Activated T-cell treated with anti-CD3 and anti-CD28 coated beads, Interleukin-2, amount 50 U/mL, for 4 hours (primary cell): ENCODE measurements at regions not wholly inside any gene's neighbourhood (a gene's known extent, or its start where the extent isn't known, plus 50 kb on each side); places are given as distances from the start of the nearest gene placed in this dataset.
"Not testable (repeated sequence)": the region's sequence is repeated elsewhere in the genome, so short reads cannot be mapped to it uniquely, and the experiment has no call there.

Experiments
- ATAC-seq, 2 donors: fragments of 200-7000 bp; cut with Tn5 transposase; one replicate each; pipeline ENCODE4 v1.10.0; 2021
- DNase-seq: peaks from one replicate; pipeline ENCODE4 v3.0.0-alpha.2; 2020
- H3K27me3 Mint-ChIP-seq: one replicate; pipeline ENCODE4 v1.8.0; 2021; ENCODE audit warnings: low read depth, mixed read lengths
- H3K36me3 Mint-ChIP-seq: one replicate; pipeline ENCODE4 v1.8.0; 2022; ENCODE audit warnings: mixed read lengths; ENCODE audit not compliant: insufficient read depth
- H3K4me1 Mint-ChIP-seq: one replicate; pipeline ENCODE4 v1.8.0; 2021; ENCODE audit warnings: low read depth, mixed read lengths
- H3K4me3 Mint-ChIP-seq: one replicate; pipeline ENCODE4 v1.8.0; 2021; ENCODE audit warnings: mild to moderate bottlenecking, moderate library complexity, mixed read lengths
- H3K9me3 Mint-ChIP-seq: one replicate; pipeline ENCODE4 v1.8.0; 2021; ENCODE audit warnings: mixed read lengths

DNA sequence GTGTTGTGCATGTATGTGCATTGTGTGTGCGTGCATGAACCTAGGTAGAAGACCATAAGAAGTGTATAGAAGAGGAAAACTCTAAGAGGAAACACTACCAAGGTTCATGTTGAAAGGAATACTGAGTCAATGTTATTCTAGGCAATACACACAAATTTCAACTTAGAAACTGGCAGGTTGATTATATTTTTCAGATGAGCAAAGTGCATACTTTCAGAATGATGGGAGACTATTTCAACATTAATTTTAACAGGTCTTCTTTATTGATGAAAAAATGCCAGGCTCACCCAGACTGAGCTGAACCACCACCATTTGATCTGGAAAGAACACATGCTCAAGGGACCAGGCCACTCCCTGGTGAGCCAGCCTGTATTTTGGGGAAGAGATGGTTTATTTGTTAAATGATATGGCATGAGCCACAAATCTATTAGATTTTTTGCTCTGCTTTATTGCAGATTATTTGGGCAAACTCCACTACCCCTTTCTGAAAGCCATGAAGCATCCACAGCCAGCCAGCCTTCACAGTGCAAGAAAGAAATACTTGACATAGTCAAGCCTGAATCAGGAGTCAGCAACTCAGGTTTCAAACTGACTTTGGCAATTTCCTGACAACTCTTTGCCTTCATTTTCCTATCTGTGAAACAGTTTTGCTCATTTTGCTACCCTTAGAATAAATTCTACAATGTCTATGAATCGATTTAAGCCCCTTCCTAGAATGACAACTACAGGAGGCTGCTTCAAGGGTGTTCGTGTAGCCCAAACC, 368.9 kb downstream of the COG6 start:
- H3K4me3 Mint-ChIP-seq, result no peak overlapping the region
- peaks cover 43% of the 10 kb centered on the region for H3K4me1 Mint-ChIP-seq
- H3K9me3 Mint-ChIP-seq, result no peaks in the 10 kb centered on the region
- H3K27me3 Mint-ChIP-seq, result no peaks in the 10 kb centered on the region
- ATAC-seq (no peak), DNase-seq (no peak)
- H3K36me3 Mint-ChIP-seq, result no peaks in the 10 kb centered on the region

DNA sequence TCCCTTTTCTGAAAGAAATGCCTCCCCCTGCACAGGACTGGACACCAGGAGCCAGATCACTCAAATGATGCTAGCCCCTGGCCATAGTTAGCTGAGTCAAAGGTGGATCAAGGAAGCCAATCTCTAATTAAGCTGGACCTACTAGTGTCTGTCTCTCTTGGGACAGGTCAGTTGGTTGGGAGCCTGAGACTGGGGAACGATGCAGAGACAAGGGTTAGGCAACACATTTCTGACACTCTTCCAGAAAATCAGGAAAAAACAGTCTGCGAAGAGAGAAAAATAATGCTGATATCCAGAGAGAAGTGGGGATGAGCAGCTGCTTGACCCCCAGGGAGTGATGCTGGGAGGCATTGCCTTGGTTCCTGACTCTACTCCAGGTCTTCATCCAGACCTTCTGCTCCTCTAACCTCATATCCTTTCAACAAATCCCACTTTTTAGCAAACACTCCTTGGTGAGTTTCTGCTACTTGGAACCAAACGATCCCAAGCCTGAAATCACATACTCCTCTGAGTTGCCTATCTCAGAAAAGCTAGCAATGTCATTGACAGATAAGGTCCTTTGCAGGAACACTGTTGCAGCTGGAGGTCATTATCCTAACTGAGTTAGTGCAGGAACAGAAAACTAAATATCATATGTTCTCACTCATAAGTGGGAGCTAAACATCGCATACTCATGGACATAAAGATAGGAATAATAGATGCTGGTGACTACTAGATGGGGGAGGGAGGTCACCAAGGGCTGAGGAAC, 369.7 kb downstream of the COG6 start:
- no peak for ATAC-seq
- H3K4me3 Mint-ChIP-seq, result no peak overlapping the region
- H3K9me3 Mint-ChIP-seq, result no peaks in the 10 kb centered on the region
- peaks cover 43% of the 10 kb centered on the region for H3K4me1 Mint-ChIP-seq
- H3K27me3 Mint-ChIP-seq, result no peaks in the 10 kb centered on the region
- no peaks in the 10 kb centered on the region for H3K36me3 Mint-ChIP-seq
- DNase-seq, result no peak

GRCh38 chr13:40026174-40026585, 370.7 kb downstream of the COG6 start:
- ATAC-seq, result peak; percentile 85 to 86

GRCh38 chr13:40026741-40027140, 371.3 kb downstream of the COG6 start:
- H3K36me3 Mint-ChIP-seq, result no peaks in the 10 kb centered on the region
- no peaks in the 10 kb centered on the region for H3K27me3 Mint-ChIP-seq
- DNase-seq, result peak; percentile 41
- H3K4me3 Mint-ChIP-seq, result peak overlapping the region; percentile 62
- peak; percentile 74 to 76 for ATAC-seq
- no peaks in the 10 kb centered on the region for H3K9me3 Mint-ChIP-seq
- H3K4me1 Mint-ChIP-seq, result peaks cover 43% of the 10 kb centered on the region

More at GRCh38 chr13:40026174-40026585, 370.7 kb downstream of the COG6 start:
- Mint-ChIP-seq H3K4me3 (peak overlapping the region; percentile 53), H3K4me1 (peaks cover 43% of the 10 kb centered on the region), H3K36me3 (no peaks in the 10 kb centered on the region), H3K9me3 (no peaks in the 10 kb centered on the region), H3K27me3 (no peaks in the 10 kb centered on the region)
- DNase-seq, result peak; percentile 45

GRCh38 chr13:40028446-40028845, 373.0 kb downstream of the COG6 start:
- Mint-ChIP-seq H3K4me1 (peaks cover 43% of the 10 kb centered on the region), H3K4me3 (no peak overlapping the region), H3K9me3 (no peaks in the 10 kb centered on the region), H3K36me3 (no peaks in the 10 kb centered on the region), H3K27me3 (no peaks in the 10 kb centered on the region)
- DNase-seq (no peak), ATAC-seq (no peak)

DNA sequence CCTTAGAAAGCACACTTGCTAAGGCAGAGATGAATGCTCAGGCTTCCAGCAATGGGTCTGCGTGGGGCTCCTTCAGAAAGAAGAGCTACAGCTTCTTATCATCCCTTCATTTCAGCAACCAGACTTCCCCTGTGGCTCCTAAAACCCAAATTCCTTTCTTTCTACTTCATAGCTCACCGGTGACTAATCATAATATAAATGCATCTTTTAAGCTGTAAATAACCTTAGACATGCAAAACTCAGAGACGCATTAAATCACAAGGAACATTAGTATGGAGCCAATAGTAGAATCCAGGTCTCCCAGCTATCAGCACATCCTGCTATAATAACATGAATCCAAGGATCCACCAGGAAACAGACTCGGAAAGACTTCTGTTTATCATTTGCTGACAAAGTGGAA, 375.6 kb downstream of the COG6 start:
- no peak overlapping the region for H3K4me3 Mint-ChIP-seq
- H3K36me3 Mint-ChIP-seq, result no peaks in the 10 kb centered on the region
- H3K9me3 Mint-ChIP-seq, result no peaks in the 10 kb centered on the region
- no peaks in the 10 kb centered on the region for H3K27me3 Mint-ChIP-seq
- DNase-seq (no peak), ATAC-seq (no peak)
- peaks cover 24% of the 10 kb centered on the region for H3K4me1 Mint-ChIP-seq

DNA sequence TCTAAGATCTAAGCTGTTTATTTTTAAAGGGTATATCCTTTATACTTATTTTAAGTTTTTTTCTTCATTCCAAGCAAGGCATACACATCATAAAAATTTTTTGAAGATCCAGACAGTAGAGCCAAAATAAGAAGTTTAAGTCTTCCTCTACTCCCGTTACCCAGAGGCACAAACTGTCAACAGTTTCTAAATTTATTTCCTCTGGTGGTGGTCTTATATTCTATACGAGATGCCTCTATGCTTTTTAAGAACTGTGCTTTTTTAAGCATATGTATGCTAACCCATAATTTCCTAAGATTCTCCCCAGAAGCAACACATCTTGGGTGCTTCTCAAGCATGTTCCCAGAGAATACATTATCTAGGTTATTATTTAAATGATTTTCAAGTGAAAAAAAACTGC, 383.6 kb downstream of the COG6 start:
- ATAC-seq (no peak), DNase-seq (no peak)
- no peaks in the 10 kb centered on the region for H3K4me1 Mint-ChIP-seq
- H3K27me3 Mint-ChIP-seq, result peaks cover 2% of the 10 kb centered on the region
- H3K9me3 Mint-ChIP-seq, result no peaks in the 10 kb centered on the region
- no peaks in the 10 kb centered on the region for H3K36me3 Mint-ChIP-seq
- H3K4me3 Mint-ChIP-seq, result no peak overlapping the region

DNA sequence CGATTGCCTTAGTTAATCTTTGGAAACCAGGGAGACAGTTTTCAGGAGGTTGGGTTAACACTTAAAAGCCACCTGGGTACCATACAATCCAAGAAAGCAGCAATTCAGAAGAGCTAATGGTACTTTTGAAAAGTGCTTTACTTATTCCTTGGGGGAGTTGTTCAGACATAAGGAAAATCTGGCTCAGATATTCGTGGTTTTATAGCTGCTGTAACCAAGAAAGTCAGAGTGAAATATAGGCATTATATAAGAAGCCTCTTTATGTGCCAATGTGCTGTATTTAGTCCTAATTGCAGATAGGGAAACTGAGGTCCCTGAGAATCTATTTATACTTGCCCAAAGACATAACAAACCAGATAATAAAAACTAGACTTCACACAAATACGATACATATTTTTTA, 387.5 kb downstream of the COG6 start:
- no peaks in the 10 kb centered on the region for H3K36me3 Mint-ChIP-seq
- no peaks in the 10 kb centered on the region for H3K4me1 Mint-ChIP-seq
- DNase-seq, result no peak
- H3K4me3 Mint-ChIP-seq, result no peak overlapping the region
- ATAC-seq, result no peak
- H3K27me3 Mint-ChIP-seq, result peaks cover 6% of the 10 kb centered on the region
- no peaks in the 10 kb centered on the region for H3K9me3 Mint-ChIP-seq

DNA sequence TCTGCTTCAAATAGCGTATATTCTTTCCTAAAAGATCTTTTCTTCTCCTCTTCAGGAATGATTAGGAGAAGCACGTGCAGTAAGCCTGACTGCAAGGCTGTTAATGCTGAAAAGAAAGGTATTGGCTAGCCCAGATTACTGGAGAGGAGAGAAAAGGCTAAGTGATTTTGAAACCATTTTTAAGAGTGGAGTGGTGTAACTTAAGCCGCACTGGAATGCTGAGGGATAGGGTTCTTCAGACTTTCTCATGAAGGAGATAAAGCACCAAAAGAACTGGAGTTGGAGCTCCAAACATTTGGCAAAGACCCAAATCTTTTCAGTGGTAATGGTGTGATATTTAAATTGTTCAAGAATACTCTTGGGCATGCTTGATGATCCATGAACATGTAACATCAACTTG, 388.3 kb downstream of the COG6 start:
- ATAC-seq, result no peak
- no peak for DNase-seq
- Mint-ChIP-seq H3K4me3 (no peak overlapping the region), H3K9me3 (no peaks in the 10 kb centered on the region), H3K4me1 (no peaks in the 10 kb centered on the region), H3K36me3 (no peaks in the 10 kb centered on the region), H3K27me3 (peaks cover 6% of the 10 kb centered on the region)

- no peak overlapping the region for H3K4me3 Mint-ChIP-seq
- no peak for DNase-seq
Observed at GRCh38 chr13:40047322-40047771, 391.9 kb downstream of the COG6 start.

DNA sequence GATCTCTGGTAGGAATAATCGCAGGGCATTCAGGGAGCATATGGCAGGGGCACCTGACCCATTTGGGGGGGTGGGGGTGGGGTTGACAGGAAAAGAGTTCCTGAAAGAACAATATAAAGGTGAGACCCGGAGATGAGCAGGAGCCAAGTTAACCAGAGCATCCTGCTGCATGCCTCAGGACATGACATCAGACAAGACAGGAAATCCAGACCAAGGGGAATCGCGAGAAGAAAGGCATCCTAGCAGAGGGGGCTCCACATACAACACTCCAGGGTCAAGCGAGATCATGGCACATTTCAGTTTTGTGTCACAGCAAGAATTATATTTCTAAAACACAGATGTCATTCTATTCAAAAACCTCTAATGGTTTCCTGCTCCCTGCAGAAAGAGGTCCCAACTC, 393.1 kb downstream of the COG6 start:
- H3K36me3 Mint-ChIP-seq, result no peaks in the 10 kb centered on the region
- ATAC-seq, result no peak
- H3K4me3 Mint-ChIP-seq, result no peak overlapping the region
- H3K27me3 Mint-ChIP-seq, result peaks cover 6% of the 10 kb centered on the region
- H3K9me3 Mint-ChIP-seq, result no peaks in the 10 kb centered on the region
- DNase-seq, result no peak
- no peaks in the 10 kb centered on the region for H3K4me1 Mint-ChIP-seq

More at GRCh38 chr13:40047322-40047771, 391.9 kb downstream of the COG6 start:
- no peaks in the 10 kb centered on the region for H3K9me3 Mint-ChIP-seq
- H3K27me3 Mint-ChIP-seq, result peaks cover 6% of the 10 kb centered on the region
- H3K36me3 Mint-ChIP-seq, result no peaks in the 10 kb centered on the region
- H3K4me1 Mint-ChIP-seq, result no peaks in the 10 kb centered on the region
- ATAC-seq, result no peak

- Mint-ChIP-seq H3K9me3 (peaks cover 4% of the 10 kb centered on the region), H3K4me1 (no peaks in the 10 kb centered on the region), H3K4me3 (no peak overlapping the region), H3K27me3 (no peaks in the 10 kb centered on the region), H3K36me3 (no peaks in the 10 kb centered on the region)
- ATAC-seq (no peak), DNase-seq (no peak)
Observed at GRCh38 chr13:40052954-40053353, 397.5 kb downstream of the COG6 start.

- Mint-ChIP-seq H3K4me1 (no peaks in the 10 kb centered on the region), H3K4me3 (no peak overlapping the region), H3K9me3 (peaks cover 4% of the 10 kb centered on the region), H3K27me3 (no peaks in the 10 kb centered on the region), H3K36me3 (no peaks in the 10 kb centered on the region)
- ATAC-seq (no peak), DNase-seq (no peak)
Observed at GRCh38 chr13:40053401-40053800, 397.9 kb downstream of the COG6 start.

GRCh38 chr13:40054422-40054821, 399.0 kb downstream of the COG6 start:
- ATAC-seq, H3K4me1 Mint-ChIP-seq, DNase-seq, H3K36me3 Mint-ChIP-seq, H3K9me3 Mint-ChIP-seq, H3K27me3 Mint-ChIP-seq, H3K4me3 Mint-ChIP-seq: not testable (repeated sequence)
